DMS 273 treated with DMSO at 0.1 percent for 48 hours (cell line): ENCODE measurements at regions not wholly inside any gene's neighbourhood (a gene's known extent, or its start where the extent isn't known, plus 50 kb on each side); places are given as distances from the start of the nearest gene placed in this dataset.
A peak's percentile ranks its signal among the peaks of the same experiment; 100 is the strongest.

Experiments used
- DNase-seq: peaks from one replicate; lab custom pipeline; 2025; lab: John Stamatoyannopoulos, UW

DNA sequence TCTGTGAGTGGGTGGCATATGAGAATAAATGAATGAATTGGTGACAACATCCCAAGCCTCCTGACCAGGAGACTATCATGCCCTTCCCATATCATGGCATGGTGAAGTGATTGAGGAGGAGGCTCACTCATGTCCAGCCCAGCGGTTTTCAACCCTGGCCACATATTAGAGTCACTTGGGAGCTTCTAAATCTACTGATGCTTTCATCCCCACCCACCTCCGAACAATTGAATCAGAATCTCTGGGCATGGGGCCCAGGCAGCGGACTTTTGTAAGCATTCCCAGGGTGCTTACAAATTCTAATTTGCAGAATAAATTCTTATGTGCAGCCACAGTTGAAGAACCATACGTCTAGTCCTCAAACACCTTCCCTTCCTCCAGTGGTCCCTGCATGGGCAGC, 81.7 kb upstream of the SEC11C start:
- DNase-seq = no peak

DNA sequence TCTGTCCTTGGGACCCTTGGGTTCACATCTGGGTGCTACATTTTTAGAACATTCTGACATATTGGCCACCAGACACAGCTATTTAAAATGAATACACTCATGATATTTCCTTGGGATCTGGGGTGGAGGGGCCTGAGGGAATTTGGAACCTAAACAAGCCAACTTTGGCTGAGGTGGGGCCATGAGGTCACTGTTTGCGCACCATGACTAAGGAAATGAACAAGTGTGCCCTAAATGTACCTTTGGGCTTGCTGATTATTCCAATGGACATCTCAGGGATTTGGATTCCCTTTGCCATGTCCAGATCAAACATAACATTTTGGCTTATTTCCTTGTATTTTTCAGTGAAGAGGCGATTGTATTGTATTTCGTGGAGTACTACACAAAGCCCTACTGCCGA, 80.5 kb upstream of the SEC11C start:
- DNase-seq = no peak

DNA sequence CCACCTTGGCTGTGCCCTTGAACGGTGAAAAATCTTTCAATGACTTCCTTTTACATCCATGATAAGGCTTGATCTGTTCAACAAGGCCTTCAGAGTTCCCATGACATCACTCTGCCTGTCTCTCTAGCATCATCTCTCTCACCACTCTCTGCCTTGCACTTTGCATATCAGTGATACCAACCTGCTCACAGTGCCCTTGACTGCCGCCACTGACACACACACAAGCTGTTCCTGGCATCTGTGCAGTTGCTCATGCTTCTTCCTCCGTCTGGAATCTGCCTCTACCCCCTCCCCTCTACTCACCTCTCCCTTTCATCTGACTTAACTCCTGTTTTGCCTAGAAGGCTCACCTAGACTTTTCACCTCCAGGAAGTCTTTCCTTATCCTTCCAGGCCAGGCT, 79.1 kb upstream of the SEC11C start:
- DNase-seq = peak; percentile 87

DNA sequence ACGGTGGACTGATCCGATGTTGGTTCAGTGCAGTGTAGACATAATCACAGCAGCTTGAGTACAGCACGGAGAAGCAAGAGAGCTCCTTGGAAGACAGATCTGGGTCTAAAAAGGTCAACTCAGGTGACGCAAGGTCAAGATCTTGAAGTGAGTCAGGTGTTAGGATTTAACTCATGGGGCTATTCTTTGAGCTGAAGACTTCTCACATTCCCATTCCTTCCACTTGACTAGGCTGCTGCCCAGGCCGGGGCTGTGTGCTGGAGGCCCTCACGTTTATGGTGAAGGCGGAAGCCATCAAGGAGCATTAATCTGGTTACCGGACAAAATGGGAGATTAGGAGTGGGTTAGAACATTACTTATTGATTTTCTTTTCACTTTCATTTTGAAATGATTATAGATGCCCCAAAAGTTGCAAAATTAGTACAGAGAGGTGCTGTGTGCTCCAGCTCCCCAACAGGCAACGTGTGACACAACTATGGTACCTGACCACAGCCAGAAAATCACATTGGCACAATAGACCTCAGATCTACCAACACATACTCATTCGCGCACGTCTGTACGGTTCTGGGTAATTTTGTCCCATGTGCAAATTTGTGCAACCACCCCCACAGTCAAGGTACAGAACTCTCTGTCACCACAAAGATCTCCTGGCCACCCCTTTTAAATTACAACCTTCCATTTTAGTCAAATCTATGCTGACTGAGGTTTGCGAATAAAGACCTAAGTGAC, 77.6 kb upstream of the SEC11C start:
- no peak for DNase-seq

DNA sequence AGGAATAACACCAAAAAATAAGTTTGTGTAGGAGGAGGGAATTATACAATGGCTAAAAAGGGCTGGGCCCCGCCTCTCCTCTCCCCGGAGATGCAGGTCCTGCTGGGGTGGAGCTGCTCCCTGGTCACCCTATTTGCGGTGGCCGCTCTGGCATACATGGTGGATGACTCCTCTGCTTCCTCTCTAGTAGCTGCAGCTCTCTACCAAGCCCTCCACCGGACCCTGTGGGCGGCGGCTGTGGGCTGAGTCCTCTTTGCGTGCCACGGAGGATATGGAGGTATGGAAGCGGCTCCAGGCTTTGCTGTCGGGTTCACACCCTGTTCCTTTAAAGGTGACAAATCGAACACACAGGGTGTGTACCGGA, 77.1 kb upstream of the SEC11C start:
- DNase-seq = no peak

DNA sequence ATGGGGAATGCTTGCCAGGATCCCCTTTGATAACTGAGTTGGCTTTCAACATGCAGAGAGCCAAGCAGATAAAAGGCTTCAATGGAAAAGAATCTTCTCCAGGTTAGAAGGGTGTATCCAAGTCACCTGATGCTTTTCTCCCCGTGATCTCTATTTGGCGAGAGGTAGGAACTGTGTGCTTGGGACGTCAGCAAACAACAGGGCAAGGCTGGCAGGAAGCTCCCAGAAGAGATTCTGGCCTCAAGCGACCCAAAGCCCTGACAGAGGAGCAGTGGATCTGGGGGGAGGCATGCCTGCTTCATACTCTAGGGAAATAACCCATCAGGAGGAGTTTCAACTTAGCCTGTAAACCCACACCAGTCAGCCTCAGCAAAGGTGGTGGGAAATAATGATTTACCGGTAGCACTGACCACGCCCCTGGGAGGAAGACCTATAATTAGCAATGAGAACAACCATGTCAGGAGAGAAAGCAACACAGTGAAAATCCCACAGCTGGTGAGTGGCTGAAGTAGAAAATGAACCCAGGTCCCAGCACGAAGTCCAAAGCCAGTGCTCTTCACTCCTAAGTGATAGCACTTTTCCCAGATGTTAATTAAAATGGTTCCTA, 76.3 kb upstream of the SEC11C start:
- DNase-seq = no peak

DNA sequence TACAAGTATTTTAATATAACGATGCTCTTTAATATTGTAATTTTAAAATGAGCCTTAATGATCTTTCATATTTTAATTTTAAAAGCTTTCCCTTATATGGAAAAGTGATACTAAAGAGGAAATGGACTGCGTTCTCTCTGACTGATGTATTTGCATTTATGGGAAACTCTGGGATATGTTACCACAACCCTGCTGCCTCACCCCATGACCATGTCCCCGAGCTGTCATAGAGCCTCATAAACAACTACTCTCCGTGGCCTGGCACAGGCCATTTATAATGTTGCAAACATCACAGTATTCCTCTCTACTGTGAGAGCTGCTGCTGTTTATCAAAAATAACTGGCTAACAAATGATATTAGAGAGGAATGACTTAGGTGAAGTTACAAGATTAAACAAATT, 75.8 kb upstream of the SEC11C start:
- no peak for DNase-seq

DNA sequence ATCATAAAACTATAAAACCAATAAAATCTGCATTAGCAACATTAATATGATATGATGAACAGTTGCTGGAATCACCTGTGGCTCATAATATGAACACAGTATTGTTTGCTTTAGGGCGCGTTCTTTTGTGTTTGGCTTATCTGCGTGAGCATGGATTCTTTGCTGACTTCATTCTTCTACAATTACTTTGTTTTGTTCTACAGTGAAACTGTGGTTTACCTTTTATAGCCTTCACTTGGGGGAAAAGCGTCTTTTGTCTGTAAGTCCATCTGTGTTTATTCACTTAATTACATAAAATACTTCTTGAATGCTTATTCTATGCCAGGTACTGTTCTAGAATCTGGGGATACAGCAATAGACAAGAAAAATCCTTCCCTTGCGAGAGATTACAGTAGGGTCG, 74.0 kb upstream of the SEC11C start:
- DNase-seq = no peak

DNA sequence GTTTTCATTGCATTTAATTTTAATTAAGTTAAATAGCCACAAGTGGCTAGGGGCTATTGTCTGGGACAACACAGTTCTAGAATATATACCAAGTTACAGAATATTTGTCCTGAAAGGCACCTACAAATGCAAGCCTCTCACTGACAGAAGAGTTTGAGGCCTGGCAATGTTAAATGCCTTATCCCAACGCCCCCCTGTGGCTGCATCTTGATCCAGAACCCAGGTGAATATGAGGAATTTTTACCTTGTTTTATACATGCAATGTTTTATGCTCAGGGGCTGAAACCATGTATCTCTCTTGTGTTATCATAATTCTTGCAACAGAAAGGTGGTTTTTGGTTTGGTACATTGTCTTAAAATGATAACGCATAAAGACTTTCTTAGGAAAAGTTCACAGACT, 71.8 kb upstream of the SEC11C start:
- no peak for DNase-seq

DNA sequence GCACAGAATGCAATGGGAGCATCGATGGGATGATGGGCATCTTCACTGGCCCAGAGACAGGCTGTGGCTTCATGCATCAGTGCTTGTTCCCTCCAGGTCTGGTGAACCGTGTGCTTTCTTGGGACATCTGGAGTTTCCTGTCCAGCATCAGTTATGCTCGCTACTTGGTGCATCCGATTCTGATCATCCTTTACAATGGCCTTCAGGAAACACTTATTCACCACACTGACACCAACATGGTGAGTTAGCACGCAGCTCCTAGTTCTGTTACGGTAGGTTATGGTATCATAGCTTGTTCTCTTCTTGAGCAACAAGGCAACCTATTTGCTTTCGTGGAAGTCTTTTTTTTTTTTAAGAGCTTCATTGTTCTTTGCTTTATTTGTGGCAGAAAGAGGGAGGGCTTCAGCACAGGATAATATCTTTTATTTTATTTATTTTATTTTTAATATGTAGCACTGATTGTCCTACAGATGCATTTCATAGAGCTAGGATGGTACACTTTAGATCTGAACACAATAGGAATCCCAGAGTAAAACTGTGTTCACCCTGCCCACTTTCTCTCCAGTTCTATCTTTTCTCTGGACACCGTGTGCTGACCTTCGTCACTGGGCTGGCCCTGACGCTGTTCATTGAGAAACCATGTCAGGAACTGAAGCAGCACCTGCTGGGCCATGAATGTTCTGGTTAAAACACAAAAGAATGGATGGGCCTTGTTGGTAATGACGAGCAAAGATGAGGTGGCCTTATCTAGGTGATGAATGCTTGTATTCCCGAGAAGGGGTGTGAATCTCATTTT, 71.2 kb upstream of the SEC11C start:
- DNase-seq = no peak

DNA sequence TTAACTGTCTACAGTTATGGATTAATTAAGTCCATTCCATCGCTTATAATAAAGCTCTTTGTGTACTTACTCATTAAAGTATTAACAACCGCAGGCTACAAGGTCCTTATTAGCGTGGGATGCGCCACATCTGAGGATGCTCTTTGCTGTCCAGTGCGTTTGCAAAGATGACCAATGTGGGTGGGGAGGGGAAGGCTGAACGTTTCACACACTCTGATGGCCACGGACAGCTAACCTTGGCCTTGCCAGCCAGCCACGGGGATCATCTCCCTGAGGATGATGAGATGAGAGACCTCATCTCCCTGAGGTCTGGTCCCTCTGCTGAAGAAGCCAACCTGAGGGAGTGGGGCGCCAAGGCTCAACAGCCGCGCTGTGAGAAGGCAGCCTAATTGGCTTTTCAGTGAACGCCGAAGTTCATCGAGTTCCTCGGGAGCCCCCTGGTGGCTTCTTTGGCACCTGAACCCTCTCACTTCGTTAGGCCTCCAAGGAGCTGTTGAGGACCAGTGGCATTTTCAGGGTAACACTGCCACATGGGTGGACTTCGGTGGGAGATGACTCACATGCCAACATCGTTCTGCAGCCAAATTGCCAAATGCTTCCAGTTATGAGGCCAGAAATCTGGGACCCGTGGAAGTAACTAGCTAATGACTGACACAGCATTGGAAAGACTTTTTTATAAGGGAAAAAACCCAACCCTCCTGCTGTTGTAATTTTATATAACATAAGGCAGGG, 69.3 kb upstream of the SEC11C start:
- DNase-seq = peak; percentile 15

DNA sequence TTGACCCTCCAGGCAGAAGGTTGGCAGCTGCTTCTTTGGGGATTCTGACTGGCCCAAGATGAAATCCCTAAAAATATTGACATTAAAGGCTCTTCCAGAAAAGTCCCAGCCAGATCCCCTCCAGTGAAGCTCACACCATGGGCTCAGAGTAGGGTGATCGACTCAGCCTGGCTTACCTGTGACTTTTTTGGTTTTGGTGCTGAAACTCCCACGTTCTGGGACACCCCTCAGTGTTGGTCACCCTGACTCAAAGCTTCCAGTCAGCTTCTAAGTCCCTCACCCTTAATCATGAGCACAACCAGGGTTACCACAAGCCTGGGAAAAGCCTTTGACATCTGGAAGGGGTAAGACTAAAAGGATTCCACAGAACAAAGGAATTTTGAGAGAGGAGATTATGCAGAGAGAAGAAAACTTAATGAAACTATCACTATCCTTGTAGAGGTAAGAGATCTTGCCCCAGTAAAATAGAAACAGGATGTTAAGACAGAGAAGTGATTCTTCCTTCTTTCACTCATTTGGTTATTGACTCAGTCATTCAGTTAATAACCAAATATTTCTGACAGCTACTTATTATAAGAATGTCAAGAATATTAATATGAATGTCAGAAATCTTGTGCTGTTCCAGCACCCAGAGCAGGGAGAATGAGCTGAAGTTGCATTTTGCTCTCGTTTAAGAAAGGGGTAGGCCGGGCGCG, 66.8 kb upstream of the SEC11C start:
- no peak for DNase-seq

DNA sequence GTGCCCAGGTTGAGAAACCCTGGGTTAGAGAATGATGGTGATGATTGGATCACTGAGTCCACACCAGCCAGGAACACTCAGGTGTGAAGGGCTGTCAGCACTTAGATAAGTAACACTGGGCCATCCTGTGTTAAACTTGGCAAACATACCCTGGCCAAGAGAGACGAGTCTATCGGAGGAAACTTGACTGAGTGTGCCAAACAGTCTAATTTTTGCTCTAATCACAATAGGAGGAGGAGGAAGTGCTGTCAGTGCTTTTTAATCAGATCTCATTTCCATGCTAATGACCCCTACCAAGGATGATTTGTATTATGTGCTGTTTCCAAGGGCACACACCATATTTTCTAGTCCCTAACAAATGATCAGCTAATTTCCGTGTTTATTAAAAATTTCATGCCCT, 63.8 kb upstream of the SEC11C start:
- DNase-seq = no peak

DNA sequence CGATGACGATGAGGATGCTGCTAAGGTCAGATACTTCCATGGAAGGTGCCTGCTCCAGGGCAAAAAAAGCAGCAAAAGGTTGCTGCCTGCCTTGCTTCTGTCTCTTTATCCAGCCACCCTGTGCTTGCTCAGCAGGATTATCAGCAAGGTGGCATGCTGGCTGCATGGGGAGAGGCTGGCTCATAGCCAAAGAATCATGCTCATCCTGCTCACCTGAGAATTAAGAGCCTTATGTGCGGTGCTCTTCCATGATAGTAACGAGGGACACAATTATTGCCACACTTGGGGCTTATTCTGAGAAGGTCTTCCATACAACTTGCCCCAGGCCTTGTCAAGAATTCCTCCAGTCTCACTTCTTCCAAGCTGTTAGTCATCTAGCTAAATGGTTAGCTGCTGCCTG, 60.4 kb upstream of the SEC11C start:
- no peak for DNase-seq

DNA sequence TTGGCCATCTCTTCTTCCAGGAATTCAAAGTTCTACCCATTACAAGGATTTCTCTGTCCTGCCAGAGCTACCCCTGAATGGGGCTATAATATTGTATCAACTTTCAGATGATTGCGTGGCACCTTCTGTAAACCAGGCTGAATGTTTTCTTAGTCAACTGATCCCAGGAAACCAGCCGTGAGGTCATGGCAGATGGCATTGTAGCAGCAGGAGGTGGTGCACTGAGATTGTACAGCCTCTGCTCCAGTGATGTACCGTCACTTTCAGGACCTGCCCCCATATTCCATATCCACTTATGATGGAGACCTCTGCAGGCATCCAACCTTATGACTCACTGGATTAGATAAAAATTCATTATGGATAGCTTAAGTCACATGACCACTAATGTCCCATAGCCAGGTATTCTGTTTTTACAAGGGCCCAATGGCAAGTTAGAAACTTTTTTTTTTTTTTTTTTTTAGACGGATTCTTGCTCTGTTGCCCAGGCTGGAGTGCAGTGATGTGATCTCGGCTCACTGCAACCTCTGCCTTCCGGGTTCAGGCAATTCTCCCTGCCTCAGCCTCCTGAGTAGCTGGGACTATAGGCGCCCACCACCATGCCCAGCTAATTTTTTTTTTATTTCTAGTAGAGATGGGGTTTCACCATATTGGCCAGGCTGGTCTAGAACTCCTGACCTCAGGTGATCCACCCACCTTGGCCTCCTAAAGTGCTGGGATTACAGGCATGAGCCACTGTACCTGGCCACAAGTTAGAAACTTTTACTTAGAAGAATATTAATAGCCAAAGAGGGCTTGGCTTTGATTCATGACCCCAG, 59.8 kb upstream of the SEC11C start:
- DNase-seq = peak; percentile 85

DNA sequence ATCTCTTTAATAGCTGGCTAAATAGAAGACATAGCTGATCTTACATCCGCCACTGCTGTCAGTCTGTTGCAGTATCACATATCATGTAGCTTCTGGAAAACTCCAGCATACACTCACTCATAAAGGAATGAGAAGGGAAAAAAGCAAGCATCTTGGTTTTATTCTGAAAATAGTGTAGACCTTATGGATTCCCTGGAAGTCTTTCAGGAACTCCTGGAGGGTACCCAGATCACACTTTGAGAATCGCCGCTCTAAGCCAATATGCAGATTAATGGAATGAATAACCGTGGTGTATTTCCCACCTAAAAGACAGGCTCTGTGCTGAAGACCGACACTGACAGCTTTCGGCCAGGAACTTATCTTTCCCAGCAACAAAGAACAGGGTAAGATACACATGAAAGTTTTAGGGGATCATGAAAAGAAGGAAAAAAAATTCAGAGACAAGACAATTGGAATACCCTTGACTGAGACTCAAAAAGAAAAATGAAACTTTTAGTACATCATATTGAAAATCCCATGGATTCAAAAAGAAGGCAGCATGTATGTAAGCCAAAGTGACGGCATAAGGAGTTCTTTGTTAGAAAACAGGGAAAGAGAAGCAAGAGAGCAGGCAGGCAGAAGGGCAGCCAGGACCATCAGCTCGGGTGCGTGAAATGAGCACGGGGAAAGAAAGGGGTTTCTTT, 56.4 kb upstream of the SEC11C start:
- no peak for DNase-seq

DNA sequence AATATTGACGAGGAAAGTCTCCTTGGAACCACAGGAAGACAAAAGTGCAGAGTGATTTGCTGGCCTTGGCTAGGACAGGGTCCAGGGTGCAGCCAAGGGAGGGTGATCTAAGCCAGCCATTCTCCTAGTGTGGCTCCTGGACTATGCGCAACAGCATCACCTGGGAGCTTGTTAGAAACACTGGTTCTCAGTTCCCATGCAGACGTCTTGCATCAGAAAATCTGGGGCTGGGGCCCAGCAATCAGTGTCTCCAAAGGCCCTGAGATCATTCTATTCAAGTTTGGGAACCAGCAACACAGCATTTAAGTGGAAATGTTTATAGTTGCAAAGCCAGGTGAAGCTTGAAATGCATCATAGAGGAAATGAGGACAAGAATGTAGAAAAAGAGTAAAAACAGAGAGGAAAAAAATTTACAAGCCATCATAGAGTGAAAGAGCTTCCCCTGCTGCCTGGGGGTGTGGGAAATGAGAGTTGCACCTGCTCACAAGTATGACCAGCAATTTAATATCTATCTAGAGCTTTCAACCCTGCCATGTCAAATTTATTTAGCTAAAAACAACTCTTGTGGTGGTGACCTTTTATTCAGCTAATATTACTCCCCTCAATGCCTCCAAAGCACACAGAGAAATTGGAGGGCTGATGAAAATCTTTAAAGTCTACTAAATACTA, 54.4 kb upstream of the SEC11C start:
- no peak for DNase-seq

DNA sequence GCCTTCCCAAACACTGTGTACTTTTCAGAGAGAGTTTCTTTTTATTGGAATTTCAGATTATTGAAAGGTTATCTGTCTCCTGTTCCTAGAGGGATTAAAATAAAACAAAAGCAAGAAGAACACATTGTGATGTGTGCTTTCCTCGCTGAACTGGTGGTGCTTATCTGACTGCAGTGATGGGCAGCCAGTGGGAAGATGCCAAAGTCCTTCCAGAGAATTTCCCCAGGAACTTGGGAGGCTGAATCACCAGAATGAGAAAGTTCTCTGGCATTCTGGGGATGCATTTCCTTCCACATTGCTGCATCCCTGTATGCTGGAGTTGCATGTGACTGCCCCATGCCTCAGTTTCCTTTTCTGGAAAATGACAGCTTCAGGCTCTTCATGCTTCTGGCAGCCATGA, 53.9 kb upstream of the SEC11C start:
- DNase-seq = no peak

DNA sequence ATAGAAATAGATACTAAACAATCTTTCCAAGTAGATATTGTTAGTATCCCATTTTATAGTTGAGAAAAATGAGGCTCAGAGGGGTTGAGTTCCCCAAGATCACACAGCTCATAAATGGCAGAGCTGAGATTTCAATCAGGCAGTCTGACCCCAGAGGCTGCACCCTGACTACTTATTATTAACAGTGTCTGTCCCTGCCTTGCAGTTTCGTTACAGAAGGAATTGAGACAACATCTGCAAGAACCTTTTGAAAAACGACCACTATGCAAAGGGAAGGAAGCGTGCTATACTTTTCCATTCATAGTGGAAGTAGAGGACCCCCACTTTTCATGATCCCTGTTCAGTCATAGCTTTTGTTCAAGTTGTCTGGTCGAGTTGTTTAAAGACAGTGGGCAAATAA, 53.2 kb upstream of the SEC11C start:
- DNase-seq = no peak

DNA sequence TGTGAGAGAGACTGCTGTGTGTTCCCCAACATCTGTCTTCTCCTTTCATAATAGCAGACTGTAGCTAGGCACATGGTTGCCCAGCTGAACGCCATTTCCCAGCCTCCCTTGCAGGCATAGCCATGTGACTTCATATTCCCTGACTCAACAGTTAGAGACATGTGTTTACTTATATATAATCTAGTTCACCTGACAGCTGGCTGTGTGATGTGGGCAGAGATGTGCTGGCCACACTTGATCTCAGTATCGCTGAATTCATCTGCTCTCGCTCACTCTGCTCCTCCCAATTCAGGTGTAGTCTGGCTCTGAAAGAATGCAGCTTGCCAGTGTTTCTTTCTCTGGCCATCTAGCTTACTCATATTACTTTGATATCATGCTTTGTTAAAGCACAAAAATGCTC, 52.3 kb upstream of the SEC11C start:
- no peak for DNase-seq
